ENCODE measurements at regions not wholly inside any gene's neighbourhood (a gene's known extent, or its start where the extent isn't known, plus 50 kb on each side); places are given as distances from the start of the nearest gene placed in this dataset.

GRCh38 chr10:27451054-27451453 is 53.0 kb upstream of the RAB18 start:
- DNase-seq (ENCODE audit: low spot score): no peak

DNA sequence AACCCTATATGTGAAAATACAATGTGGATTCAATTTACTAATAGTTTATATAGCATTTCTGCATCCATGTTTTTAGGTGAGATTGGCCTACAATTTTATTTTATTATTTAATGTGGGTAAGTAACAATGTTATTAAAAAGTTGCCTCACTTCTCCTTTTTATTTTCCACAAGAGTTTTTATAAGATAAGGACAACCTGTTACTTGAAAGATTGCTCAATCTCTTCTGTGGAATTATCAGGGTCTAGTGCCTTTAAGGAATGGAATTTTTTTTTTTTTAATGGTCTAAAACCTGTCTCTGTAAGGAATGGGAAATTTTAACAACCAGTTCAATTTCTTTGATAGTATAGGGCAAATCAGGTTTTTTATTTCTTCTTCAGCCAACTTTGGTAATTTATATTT is 53.9 kb upstream of the RAB18 start:
- DNase-seq (ENCODE audit: low spot score): no peak

- no peak for DNase-seq (ENCODE audit: low spot score)
Measured at GRCh38 chr10:27449571-27449970, 54.5 kb upstream of the RAB18 start.

DNA sequence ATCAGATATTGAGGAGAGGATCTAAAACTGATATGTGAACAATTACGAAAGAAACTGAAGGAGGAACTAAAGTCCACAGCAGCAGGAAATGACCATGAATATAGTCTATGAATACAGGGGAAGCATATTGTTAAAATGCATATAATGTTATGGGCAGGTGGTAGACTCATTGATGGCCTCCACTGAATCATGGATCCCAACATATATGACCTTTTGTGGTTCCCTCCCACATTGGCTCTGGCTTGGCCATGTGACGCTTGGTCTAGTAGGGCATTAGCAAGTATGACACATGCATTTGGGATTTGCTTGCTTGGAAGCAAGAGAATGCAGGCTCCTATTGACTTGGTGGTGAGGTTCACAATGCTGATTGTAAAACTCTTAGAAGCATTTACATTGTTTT is 55.2 kb upstream of the RAB18 start:
- DNase-seq (ENCODE audit: low spot score): peak; percentile 42

DNA sequence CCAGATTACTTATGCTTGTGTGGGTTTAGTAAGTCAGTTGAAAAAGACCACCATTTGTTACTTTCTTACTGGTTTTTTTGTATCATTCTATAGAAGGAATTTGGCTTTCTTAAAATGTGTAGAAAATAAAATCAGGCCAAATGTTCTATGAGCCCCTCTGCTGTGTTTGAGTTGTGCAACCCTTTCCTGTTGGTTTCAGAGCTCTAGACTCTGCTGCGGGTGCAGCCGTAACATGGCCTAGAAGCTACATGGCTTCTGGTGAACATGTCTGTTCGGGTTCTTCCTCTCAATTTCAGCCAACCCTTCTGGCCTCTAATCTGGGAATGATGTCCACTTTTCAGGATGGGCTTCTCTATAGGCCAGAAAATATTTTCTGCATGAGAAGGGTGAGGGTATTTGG is 56.6 kb upstream of the RAB18 start:
- DNase-seq (ENCODE audit: low spot score): no peak

GRCh38 chr10:27446091-27446918 is 57.8 kb upstream of the RAB18 start:
- peak; percentile 50 for DNase-seq (ENCODE audit: low spot score)

GRCh38 chr10:27445070-27445469 is 59.0 kb upstream of the RAB18 start:
- no peak for DNase-seq (ENCODE audit: low spot score)

DNA sequence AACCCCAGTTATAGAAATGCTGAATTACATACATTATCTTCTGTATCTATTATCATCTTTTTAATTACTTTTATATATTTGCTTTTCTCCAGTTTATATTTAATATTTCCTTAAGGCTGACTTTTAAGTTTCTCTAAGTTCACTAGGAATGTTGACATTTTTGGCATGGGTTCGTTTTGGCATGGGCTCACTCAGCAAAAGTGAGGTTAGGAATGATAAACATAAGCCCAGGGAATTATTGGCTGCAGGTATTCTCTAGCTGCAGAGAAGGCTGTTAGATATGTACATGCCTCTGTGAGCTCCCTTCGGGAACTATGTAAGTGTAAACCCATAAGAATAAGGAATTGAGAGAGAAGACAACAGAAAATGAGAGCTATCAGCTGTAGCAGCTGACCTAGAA is 63.6 kb upstream of the RAB18 start:
- DNase-seq (ENCODE audit: low spot score): no peak

DNA sequence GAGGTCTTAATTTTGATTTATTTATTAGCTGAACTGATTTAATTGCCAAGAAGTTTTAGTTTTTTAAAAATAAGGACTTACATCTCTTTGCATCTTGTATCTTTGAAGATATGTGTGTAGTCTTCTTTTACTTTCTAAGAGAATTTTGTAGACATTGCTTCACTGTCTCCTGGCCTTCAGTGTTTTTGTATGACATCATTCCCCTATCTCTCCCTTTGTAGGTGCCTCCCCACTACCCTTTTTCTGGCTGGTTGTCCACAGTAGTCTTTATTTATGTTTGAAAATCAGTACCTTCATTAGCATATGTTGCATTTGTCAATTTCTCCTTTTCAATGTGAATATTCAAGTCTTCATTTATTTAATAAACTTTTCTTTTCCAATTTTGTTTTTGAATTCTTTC is 64.1 kb upstream of the RAB18 start:
- no peak for DNase-seq (ENCODE audit: low spot score)

- DNase-seq (ENCODE audit: low spot score): no peak
Measured at GRCh38 chr10:27439101-27439500, 65.0 kb upstream of the RAB18 start.

- no peak for DNase-seq (ENCODE audit: low spot score)
Measured at GRCh38 chr10:27437775-27438174, 66.3 kb upstream of the RAB18 start.

DNA sequence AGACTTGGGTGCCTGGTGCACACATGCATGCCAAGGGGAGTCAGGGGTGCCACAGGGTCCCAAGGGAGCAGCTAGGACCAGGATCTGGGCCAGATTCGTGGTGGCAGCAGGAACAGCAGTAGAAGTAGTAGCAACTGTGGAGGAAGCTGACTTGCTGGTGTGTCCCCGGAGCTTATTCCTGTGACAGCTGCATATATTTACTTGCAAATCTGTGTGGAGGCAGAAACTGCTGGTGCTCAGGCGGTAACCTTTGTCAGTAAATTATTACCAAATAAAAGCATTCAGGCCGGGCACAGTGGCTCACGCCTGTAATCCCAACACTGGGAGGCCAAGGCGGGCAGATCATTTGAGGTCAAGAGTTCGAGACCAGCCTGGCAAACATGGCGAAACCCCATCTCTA is 67.4 kb upstream of the RAB18 start:
- no peak for DNase-seq (ENCODE audit: low spot score)

DNA sequence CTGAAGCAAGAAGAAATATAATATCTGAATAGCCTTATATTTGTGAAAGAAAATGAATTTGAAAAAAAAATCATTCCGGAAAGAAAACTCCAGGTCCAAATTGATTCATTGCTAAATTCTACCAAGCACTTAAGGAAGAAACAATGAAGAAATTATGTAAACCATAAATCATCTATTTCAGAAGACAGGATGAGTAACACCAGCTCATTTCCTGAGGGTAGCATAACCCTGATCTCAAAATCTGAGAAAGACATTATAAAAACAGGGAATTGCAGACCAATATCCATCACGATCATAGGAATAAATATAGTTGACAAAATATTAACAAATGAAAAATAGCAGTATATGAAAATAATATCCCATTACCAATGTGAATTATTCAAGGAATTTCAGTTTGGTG is 70.1 kb upstream of the RAB18 start:
- no peak for DNase-seq (ENCODE audit: low spot score)

GRCh38 chr10:27426948-27427467 is 77.1 kb upstream of the RAB18 start:
- no peak for DNase-seq (ENCODE audit: low spot score)

- DNase-seq (ENCODE audit: low spot score): no peak
Measured at GRCh38 chr10:27413831-27414348, 90.2 kb upstream of the RAB18 start.

DNA sequence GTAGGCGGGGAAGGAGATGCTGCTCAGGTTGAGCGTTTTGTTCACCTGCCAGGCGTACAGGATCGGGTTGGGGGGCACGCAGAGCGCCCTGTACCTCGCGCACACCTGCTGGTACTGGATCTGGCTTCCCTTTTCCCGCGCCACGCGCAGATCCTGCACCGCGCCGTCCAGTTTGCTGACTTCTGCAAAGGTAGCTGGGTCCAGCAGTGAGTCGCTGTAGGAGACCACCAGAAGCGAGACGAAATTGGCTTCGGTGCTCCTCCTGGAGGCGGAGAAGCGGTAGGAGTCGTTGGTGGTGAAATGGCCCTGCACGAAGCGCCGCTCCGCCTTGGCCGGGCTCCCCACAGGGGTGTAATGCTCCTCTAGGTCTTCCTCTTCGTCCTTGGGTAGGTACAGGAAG is 90.7 kb upstream of the RAB18 start:
- no peak for DNase-seq (ENCODE audit: low spot score)

DNA sequence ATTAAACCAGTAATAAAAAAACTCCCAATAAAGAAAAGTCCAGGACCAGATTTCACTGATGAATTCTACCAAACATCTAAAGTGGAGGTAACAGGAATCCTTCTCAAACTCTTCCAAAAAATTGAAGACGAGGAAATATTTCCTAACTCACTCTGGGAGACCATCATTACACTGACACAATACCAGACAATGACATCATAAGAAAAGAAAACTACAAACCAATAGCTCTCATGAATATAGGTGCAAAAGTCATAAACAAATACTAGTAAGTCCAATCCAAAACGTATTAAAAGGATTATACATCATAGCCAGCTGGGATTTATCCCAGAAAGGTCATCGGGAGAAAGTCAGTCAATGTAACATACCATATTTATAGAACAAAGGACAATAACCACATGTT is 94.0 kb upstream of the RAB18 start:
- DNase-seq (ENCODE audit: low spot score): no peak

DNA sequence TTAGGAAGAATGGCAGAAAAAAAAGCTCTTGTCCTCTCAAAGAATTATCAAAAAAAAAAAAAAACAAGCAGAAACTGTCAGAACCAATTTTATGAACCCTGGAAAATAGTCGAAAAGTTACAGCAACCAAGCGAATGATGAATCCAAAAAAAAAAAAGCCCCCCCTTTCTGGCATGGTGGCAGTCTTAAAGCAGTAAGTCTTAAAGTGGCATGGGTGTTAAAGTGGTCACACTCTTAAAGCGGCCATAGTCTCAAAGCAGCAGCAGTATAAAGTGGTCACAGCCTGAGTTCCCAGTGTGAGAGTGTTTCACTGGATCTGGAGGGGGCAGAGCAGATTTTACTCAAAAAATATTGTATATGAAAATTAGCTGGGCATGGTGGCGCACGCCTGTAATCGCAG is 96.8 kb upstream of the RAB18 start:
- DNase-seq (ENCODE audit: low spot score): no peak

GRCh38 chr10:27399871-27400270 is 104.2 kb upstream of the RAB18 start:
- DNase-seq (ENCODE audit: low spot score): no peak

- no peak for DNase-seq (ENCODE audit: low spot score)
Measured at GRCh38 chr10:27393961-27394360, 110.1 kb upstream of the RAB18 start.

DNA sequence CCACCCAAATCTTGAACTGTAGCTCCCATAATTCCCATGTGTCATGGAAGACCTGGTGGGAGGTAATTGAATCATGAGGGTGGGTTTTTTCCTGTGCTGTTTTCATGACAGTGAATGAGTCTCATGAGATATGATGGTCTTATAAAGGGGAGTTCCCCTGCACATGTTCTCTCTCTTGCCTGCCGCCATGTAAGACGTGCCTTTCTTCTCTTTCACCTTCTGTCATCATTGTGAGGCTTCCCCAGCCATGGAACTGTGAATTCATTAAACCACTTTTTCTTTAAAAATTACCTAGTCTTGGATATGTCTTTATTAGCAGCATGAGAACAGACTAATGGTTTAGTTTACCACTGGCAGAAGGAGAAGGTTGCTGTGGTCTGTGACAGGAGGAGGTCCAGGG is 111.5 kb upstream of the RAB18 start:
- DNase-seq (ENCODE audit: low spot score): no peak

DNA sequence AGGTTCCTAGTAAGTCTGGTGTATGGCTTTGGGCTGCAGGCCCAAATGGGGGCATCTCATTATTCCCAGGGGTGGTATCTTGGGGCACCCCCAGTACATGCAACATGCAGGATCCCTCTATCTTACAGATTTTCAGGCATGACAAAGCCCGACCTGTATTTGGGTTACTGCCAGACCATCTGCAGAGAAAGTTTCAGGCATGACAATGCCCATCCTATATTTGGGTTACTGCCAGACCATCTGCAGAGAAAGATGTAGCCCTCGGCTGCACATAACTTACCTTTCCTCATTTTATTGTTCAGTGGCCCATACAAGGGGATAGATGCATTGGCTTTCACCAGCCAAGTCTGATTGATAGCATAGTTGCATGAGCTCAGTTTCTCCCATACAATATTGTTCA is 112.2 kb upstream of the RAB18 start:
- no peak for DNase-seq (ENCODE audit: low spot score)

DNA sequence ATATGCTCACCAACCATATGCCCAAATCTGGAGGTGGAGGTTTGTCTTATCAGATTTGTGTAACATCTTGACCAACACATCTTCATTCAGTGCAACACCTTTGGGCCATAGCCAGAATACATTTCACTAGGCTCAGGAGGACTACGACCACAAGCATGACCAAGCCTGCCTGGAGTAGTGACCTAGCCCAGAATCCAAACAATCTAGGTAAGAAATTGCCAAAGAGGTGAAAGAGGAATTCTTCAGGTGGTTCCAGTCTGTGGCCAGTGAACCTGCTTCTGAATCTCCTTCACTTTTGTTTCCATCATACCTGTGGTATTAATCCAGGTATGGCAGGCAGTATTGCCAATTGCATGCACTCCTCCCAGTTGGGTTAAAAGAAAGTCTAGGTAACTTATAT is 112.8 kb upstream of the RAB18 start:
- no peak for DNase-seq (ENCODE audit: low spot score)

- DNase-seq (ENCODE audit: low spot score): no peak
Measured at GRCh38 chr10:27390681-27391080, 113.4 kb upstream of the RAB18 start.

Data from SW480 (cell line).